Tibial nerve (tissue), 4 donors: ENCODE measurements at regions not wholly inside any gene's neighbourhood (a gene's known extent, or its start where the extent isn't known, plus 50 kb on each side); places are given as distances from the start of the nearest gene placed in this dataset.

Experiments
- EP300 ChIP-seq, 2 donors: sonication (generic); formaldehyde crosslinking; IDR thresholded peaks; one replicate each; pipeline ENCODE4 v1.6.1; 2017; ENCODE audit warnings: antibody characterized with exemption in 2 of 2, mild to moderate bottlenecking in 1 of 2
- POLR2A ChIP-seq, 2 donors: fragments of 450-650 bp; IDR thresholded peaks; one replicate each; pipeline ENCODE4 v1.6.1; 2017; ENCODE audit warnings: antibody characterized with exemption in 2 of 2, mild to moderate bottlenecking in 2 of 2, moderate library complexity in 2 of 2
- TF ChIP-seq, protein P1 (sequence below), 5 experiments: fragments of 200-600 bp in 3 of 5; fragments of 450-650 bp in 2 of 5; sonication (generic) in 3 of 5; IDR thresholded peaks; one replicate each; pipeline ENCODE4 v1.5.1; 2016 to 2019; ENCODE audit warnings: antibody characterized with exemption in 5 of 5, mild to moderate bottlenecking in 3 of 5, moderate library complexity in 2 of 5

GRCh38 chr1:93015590-93015989, 54.3 kb upstream of the DIPK1A start:
- TF ChIP-seq, protein P1, sequence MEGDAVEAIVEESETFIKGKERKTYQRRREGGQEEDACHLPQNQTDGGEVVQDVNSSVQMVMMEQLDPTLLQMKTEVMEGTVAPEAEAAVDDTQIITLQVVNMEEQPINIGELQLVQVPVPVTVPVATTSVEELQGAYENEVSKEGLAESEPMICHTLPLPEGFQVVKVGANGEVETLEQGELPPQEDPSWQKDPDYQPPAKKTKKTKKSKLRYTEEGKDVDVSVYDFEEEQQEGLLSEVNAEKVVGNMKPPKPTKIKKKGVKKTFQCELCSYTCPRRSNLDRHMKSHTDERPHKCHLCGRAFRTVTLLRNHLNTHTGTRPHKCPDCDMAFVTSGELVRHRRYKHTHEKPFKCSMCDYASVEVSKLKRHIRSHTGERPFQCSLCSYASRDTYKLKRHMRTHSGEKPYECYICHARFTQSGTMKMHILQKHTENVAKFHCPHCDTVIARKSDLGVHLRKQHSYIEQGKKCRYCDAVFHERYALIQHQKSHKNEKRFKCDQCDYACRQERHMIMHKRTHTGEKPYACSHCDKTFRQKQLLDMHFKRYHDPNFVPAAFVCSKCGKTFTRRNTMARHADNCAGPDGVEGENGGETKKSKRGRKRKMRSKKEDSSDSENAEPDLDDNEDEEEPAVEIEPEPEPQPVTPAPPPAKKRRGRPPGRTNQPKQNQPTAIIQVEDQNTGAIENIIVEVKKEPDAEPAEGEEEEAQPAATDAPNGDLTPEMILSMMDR (IDR thresholded peaks at IDR 0.05), result no peak
- TF ChIP-seq EP300 (IDR thresholded peaks at IDR 0.05) (no peak), POLR2A (IDR thresholded peaks at IDR 0.05) (no peak)
